HG03060 (cell line): ENCODE measurements at regions not wholly inside any gene's neighbourhood (a gene's known extent, or its start where the extent isn't known, plus 50 kb on each side); places are given as distances from the start of the nearest gene placed in this dataset.
"Not testable (repeated sequence)": the region's sequence is repeated elsewhere in the genome, so short reads cannot be mapped to it uniquely, and the experiment has no call there.

Source experiments
- ATAC-seq: cut with Tn5 transposase; IDR thresholded peaks from one replicate; pipeline ENCODE4 v1.9.1; 2021; ENCODE audit warnings: low read depth, moderate number of reproducible peaks; ENCODE audit not compliant: unreplicated experiment

- ATAC-seq = no peak
These were observed 483.9 kb upstream of the TBL1XR1 start for GRCh38 chr3:177681156-177681555.

GRCh38 chr3:177681852-177682251, 484.6 kb upstream of the TBL1XR1 start:
- ATAC-seq = no peak

- no peak for ATAC-seq
These were observed 486.3 kb upstream of the TBL1XR1 start for GRCh38 chr3:177683586-177683985.

GRCh38 chr3:177686671-177687070, 489.4 kb upstream of the TBL1XR1 start:
- ATAC-seq = no peak

- ATAC-seq = no peak
These were observed 490.0 kb upstream of the TBL1XR1 start for GRCh38 chr3:177687291-177687690.

- no peak for ATAC-seq
These were observed 490.9 kb upstream of the TBL1XR1 start for GRCh38 chr3:177688152-177688551.

- no peak for ATAC-seq
These were observed 491.8 kb upstream of the TBL1XR1 start for GRCh38 chr3:177689077-177689476.

- no peak for ATAC-seq
These were observed 492.6 kb upstream of the TBL1XR1 start for GRCh38 chr3:177689869-177690268.

GRCh38 chr3:177690306-177690705, 493.0 kb upstream of the TBL1XR1 start:
- ATAC-seq = no peak

- no peak for ATAC-seq
These were observed 495.2 kb upstream of the TBL1XR1 start for GRCh38 chr3:177692304-177692975.

- peak; percentile 1 for ATAC-seq
These were observed 496.5 kb upstream of the TBL1XR1 start for GRCh38 chr3:177693616-177694264.

- peak; percentile 61 for ATAC-seq
These were observed 497.0 kb upstream of the TBL1XR1 start for GRCh38 chr3:177694316-177694715.

GRCh38 chr3:177694951-177695350, 497.7 kb upstream of the TBL1XR1 start:
- ATAC-seq = no peak

GRCh38 chr3:177700117-177700516, 502.8 kb upstream of the TBL1XR1 start:
- ATAC-seq = no peak

- ATAC-seq = no peak
These were observed 506.5 kb upstream of the TBL1XR1 start for GRCh38 chr3:177703788-177704187.

GRCh38 chr3:177705976-177706823, 508.9 kb upstream of the TBL1XR1 start:
- no peak for ATAC-seq

GRCh38 chr3:177709470-177709869, 512.2 kb upstream of the TBL1XR1 start:
- not testable (repeated sequence) for ATAC-seq

GRCh38 chr3:177710506-177710905, 513.2 kb upstream of the TBL1XR1 start:
- no peak for ATAC-seq

- ATAC-seq = no peak
These were observed 514.4 kb upstream of the TBL1XR1 start for GRCh38 chr3:177711637-177712036.

GRCh38 chr3:177713928-177714900, 516.9 kb upstream of the TBL1XR1 start:
- ATAC-seq = no peak
